ENCODE measurements at regions not wholly inside any gene's neighbourhood (a gene's known extent, or its start where the extent isn't known, plus 50 kb on each side); places are given as distances from the start of the nearest gene placed in this dataset.

- no peak for TF ChIP-seq GATA2 (IDR thresholded peaks at IDR 0.05; ENCODE audit: low read depth, low read length)
- no peak for TF ChIP-seq GATA3 (IDR thresholded peaks at IDR 0.05; ENCODE audit: low read depth, low read length)
Observed at GRCh38 chr18:24721388-24721787, 261.0 kb downstream of the HRH4 start.
